ENCODE measurements at regions not wholly inside any gene's neighbourhood (a gene's known extent, or its start where the extent isn't known, plus 50 kb on each side); places are given as distances from the start of the nearest gene placed in this dataset.

- Histone ChIP-seq H3K27me3 (ENCODE audit: control insufficient read depth, insufficient read depth, low read length) (no peaks in the 10 kb centered on the region), H3K36me3 (ENCODE audit: control insufficient read depth, insufficient read depth, low read length) (no peaks in the 10 kb centered on the region), H3K4me3 (ENCODE audit: low read depth, low read length) (no peak overlapping the region)
- no peak for TF ChIP-seq CTCF (IDR thresholded peaks at IDR 0.05; ENCODE audit: insufficient read depth, low read length, severe bottlenecking)
- FAIRE-seq, result no peak
- no peak for DNase-seq (ENCODE audit: low read depth)
Observed at GRCh38 chr6:139644821-139645220, 270.4 kb upstream of the CITED2 start.

- FAIRE-seq (no peak), DNase-seq (ENCODE audit: low read depth) (no peak)
- no peak for TF ChIP-seq CTCF (IDR thresholded peaks at IDR 0.05; ENCODE audit: insufficient read depth, low read length, severe bottlenecking)
- no peaks in the 10 kb centered on the region for H3K36me3 ChIP-seq (ENCODE audit: control insufficient read depth, insufficient read depth, low read length)
- no peak overlapping the region for H3K4me3 ChIP-seq (ENCODE audit: low read depth, low read length)
- no peaks in the 10 kb centered on the region for H3K27me3 ChIP-seq (ENCODE audit: control insufficient read depth, insufficient read depth, low read length)
Observed at GRCh38 chr6:139643986-139644385, 269.5 kb upstream of the CITED2 start.

- DNase-seq (ENCODE audit: low read depth) (no peak), FAIRE-seq (no peak)
- Histone ChIP-seq H3K27me3 (ENCODE audit: control insufficient read depth, insufficient read depth, low read length) (no peaks in the 10 kb centered on the region), H3K36me3 (ENCODE audit: control insufficient read depth, insufficient read depth, low read length) (no peaks in the 10 kb centered on the region), H3K4me3 (ENCODE audit: low read depth, low read length) (no peak overlapping the region)
- TF ChIP-seq CTCF (IDR thresholded peaks at IDR 0.05; ENCODE audit: insufficient read depth, low read length, severe bottlenecking), result no peak
Observed at GRCh38 chr6:139642346-139642745, 267.9 kb upstream of the CITED2 start.

- no peak for DNase-seq (ENCODE audit: low read depth)
- no peak for TF ChIP-seq CTCF (IDR thresholded peaks at IDR 0.05; ENCODE audit: insufficient read depth, low read length, severe bottlenecking)
- FAIRE-seq, result no peak
- Histone ChIP-seq H3K27me3 (ENCODE audit: control insufficient read depth, insufficient read depth, low read length) (no peaks in the 10 kb centered on the region), H3K4me3 (ENCODE audit: low read depth, low read length) (no peak overlapping the region), H3K36me3 (ENCODE audit: control insufficient read depth, insufficient read depth, low read length) (no peaks in the 10 kb centered on the region)
Observed at GRCh38 chr6:139641376-139641775, 266.9 kb upstream of the CITED2 start.

GRCh38 chr6:139640921-139641320 is 266.5 kb upstream of the CITED2 start:
- FAIRE-seq (no peak), DNase-seq (ENCODE audit: low read depth) (no peak)
- TF ChIP-seq CTCF (IDR thresholded peaks at IDR 0.05; ENCODE audit: insufficient read depth, low read length, severe bottlenecking), result no peak
- Histone ChIP-seq H3K36me3 (ENCODE audit: control insufficient read depth, insufficient read depth, low read length) (no peaks in the 10 kb centered on the region), H3K4me3 (ENCODE audit: low read depth, low read length) (no peak overlapping the region), H3K27me3 (ENCODE audit: control insufficient read depth, insufficient read depth, low read length) (no peaks in the 10 kb centered on the region)

GRCh38 chr6:139640448-139640847 is 266.0 kb upstream of the CITED2 start:
- Histone ChIP-seq H3K27me3 (ENCODE audit: control insufficient read depth, insufficient read depth, low read length) (no peaks in the 10 kb centered on the region), H3K36me3 (ENCODE audit: control insufficient read depth, insufficient read depth, low read length) (no peaks in the 10 kb centered on the region), H3K4me3 (ENCODE audit: low read depth, low read length) (no peak overlapping the region)
- DNase-seq (ENCODE audit: low read depth) (no peak), FAIRE-seq (no peak)
- TF ChIP-seq CTCF (IDR thresholded peaks at IDR 0.05; ENCODE audit: insufficient read depth, low read length, severe bottlenecking), result no peak

Measured in bronchial epithelial cell (primary cell).